ENCODE measurements at regions not wholly inside any gene's neighbourhood (a gene's known extent, or its start where the extent isn't known, plus 50 kb on each side); places are given as distances from the start of the nearest gene placed in this dataset.

DNA sequence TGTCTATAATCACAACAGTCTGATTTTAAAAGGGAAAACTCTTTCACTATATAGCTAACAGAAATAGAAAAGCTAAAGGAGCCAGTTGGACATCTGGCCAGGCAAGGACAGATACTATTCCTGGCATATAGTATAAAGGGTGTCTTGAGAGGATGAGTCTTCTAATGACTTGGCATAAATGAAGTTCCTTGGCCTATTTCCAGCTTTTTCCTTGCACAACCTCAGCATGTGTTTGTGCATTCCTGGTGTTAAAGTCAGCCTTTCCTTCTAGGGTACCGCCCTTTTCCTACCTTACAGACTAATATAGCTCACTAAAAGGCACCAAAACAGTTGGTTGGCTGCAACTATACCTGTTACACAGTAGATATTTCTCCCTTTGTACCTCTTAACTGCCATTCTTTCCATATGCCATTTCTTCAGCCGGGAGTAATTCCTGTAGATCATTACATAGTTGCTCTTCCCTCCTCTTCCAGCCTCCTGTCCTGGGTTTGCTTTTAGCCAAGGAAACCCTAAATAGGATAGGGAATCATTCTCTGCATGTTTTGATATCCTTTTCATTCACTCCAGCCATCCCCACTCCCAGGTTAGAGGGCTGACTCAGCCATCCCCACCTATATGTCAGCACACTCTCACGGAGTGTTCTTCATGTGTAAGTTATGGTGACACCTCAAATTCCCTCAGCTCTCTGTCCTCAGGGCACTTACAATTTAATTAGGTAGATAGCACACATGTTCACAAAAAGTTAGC is 102.1 kb upstream of the MDFIC start:
- TF ChIP-seq CTCF (conservative IDR thresholded peaks at IDR 0.05; ENCODE audit: low read length) (no peak), EZH2phosphoT487 (IDR thresholded peaks at IDR 0.05; ENCODE audit: borderline replicate concordance) (no peak)

Measured in Loucy (cell line).